Neural crest cell (in vitro differentiated cells): ENCODE measurements at regions not wholly inside any gene's neighbourhood (a gene's known extent, or its start where the extent isn't known, plus 50 kb on each side); places are given as distances from the start of the nearest gene placed in this dataset.

Experiments
- DNase-seq: peaks from one replicate; pipeline ENCODE4 v3.0.0; 2021; ENCODE audit warnings: low read depth, mixed read lengths, low spot score
- H3K27ac Mint-ChIP-seq: one replicate; pipeline ENCODE4 v1.8.0; 2021; ENCODE audit warnings: mild to moderate bottlenecking, mixed read lengths; ENCODE audit not compliant: unreplicated experiment
- H3K27me3 Mint-ChIP-seq: 2 replicates; pipeline ENCODE4 v1.8.0; 2021; ENCODE audit warnings: low read depth, mild to moderate bottlenecking, mixed read lengths
- H3K36me3 Mint-ChIP-seq: 2 replicates; pipeline ENCODE4 v1.8.0; 2021; ENCODE audit warnings: low read depth, mild to moderate bottlenecking, mixed read lengths
- H3K4me1 Mint-ChIP-seq: 2 replicates; pipeline ENCODE4 v1.8.0; 2021; ENCODE audit warnings: mixed read lengths
- H3K4me3 Mint-ChIP-seq: one replicate; pipeline ENCODE4 v1.8.0; 2021; ENCODE audit warnings: mild to moderate bottlenecking, mixed read lengths
- H3K9me3 Mint-ChIP-seq: 2 replicates; pipeline ENCODE4 v1.8.0; 2021; ENCODE audit warnings: mixed read lengths
- CTCF ChIP-seq: fragments of 200-600 bp; sonication (generic); conservative IDR thresholded peaks from 2 replicates; pipeline ENCODE4 v1.5.0; 2021; ENCODE audit warnings: antibody characterized with exemption, mild to moderate bottlenecking

- H3K36me3 Mint-ChIP-seq: no peaks in the 10 kb centered on the region
- H3K4me3 Mint-ChIP-seq: no peak overlapping the region
- no peaks in the 10 kb centered on the region for H3K4me1 Mint-ChIP-seq
- no peaks in the 10 kb centered on the region for H3K27me3 Mint-ChIP-seq
- H3K27ac Mint-ChIP-seq: no peak overlapping the region
- no peak for TF ChIP-seq CTCF
- no peak for DNase-seq
- H3K9me3 Mint-ChIP-seq: peaks cover 3% of the 10 kb centered on the region
Observed at GRCh38 chr5:57119031-57119430, 54.8 kb upstream of the GPBP1 start.

- no peak for DNase-seq
- H3K9me3 Mint-ChIP-seq: peaks cover 3% of the 10 kb centered on the region
- no peaks in the 10 kb centered on the region for H3K4me1 Mint-ChIP-seq
- no peak overlapping the region for H3K4me3 Mint-ChIP-seq
- H3K27me3 Mint-ChIP-seq: no peaks in the 10 kb centered on the region
- no peaks in the 10 kb centered on the region for H3K36me3 Mint-ChIP-seq
- TF ChIP-seq CTCF: no peak
- no peak overlapping the region for H3K27ac Mint-ChIP-seq
Observed at GRCh38 chr5:57124014-57124413, 49.8 kb upstream of the GPBP1 start.
